Lung (tissue), 11 donors: ENCODE measurements at regions not wholly inside any gene's neighbourhood (a gene's known extent, or its start where the extent isn't known, plus 50 kb on each side); places are given as distances from the start of the nearest gene placed in this dataset.
A peak's percentile ranks its signal among the peaks of the same experiment; 100 is the strongest.

ENCODE experiments used
- ATAC-seq: fragments of 200-7000 bp; cut with Tn5 transposase; one replicate; pipeline ENCODE4 v1.9.1; 2020; ENCODE audit warnings: moderate number of reproducible peaks; ENCODE audit not compliant: insufficient read depth, low FRiP score
- DNase-seq, 3 donors: peaks; one replicate each; pipeline ENCODE4 v3.0.0-alpha.2; 2013 to 2017
- H3K27ac ChIP-seq, 2 donors: one replicate each; pipeline ENCODE4 v1.5.1; 2013; ENCODE audit warnings: mild to moderate bottlenecking in 2 of 2, moderate library complexity in 2 of 2, control low read depth in 1 of 2, inconsistent platforms in 1 of 2, low read depth in 1 of 2, low read length in 1 of 2
- H3K27me3 ChIP-seq, 3 donors: one replicate each; pipeline ENCODE4 v1.5.1; 2013; ENCODE audit warnings: low read length in 2 of 3; ENCODE audit not compliant: control insufficient read depth in 3 of 3, insufficient read depth in 3 of 3
- H3K36me3 ChIP-seq, 4 donors: one replicate each; pipeline ENCODE4 v1.5.1; 2013; ENCODE audit warnings: low read length in 4 of 4, mild to moderate bottlenecking in 1 of 4, moderate library complexity in 1 of 4; ENCODE audit not compliant: control insufficient read depth in 4 of 4, insufficient read depth in 4 of 4
- H3K4me1 ChIP-seq, 5 donors: one replicate each; pipeline ENCODE4 v1.5.1; 2013; ENCODE audit warnings: low read length in 5 of 5, mild to moderate bottlenecking in 2 of 5, moderate library complexity in 1 of 5; ENCODE audit not compliant: control insufficient read depth in 5 of 5, insufficient read depth in 5 of 5
- H3K4me3 ChIP-seq: one replicate; pipeline ENCODE4 v1.5.1; 2013; ENCODE audit warnings: mild to moderate bottlenecking, control low read depth, moderate library complexity
- H3K9ac ChIP-seq, 2 donors: one replicate each; pipeline ENCODE4 v1.5.1; 2013; ENCODE audit warnings: low read length in 2 of 2, control low read depth in 1 of 2; ENCODE audit not compliant: insufficient read depth in 1 of 2
- H3K9me3 ChIP-seq, 4 donors: one replicate each; pipeline ENCODE4 v1.5.1; 2013; ENCODE audit warnings: low read length in 3 of 4, mild to moderate bottlenecking in 1 of 4, moderate library complexity in 1 of 4; ENCODE audit not compliant: control insufficient read depth in 4 of 4, insufficient read depth in 3 of 4
- WGBS, 2 donors: extraction: QIAGEN DNeasy Blood & Tissue Kit; methylation state at CpG; one replicate each; pipeline ENCODE4 v1.1.7; 2013; 5-methylcytosine and 5-hydroxymethylcytosine counted together
- TF ChIP-seq, protein P1 (sequence below): IDR thresholded peaks from 2 replicates; pipeline ENCODE4 v1.5.1; 2012; ENCODE audit warnings: mild to moderate bottlenecking; ENCODE audit errors: control extremely low read depth, extremely low read depth
- donor health status: control.
- donor health status: control.
- donor health status: Bipolar disorder and iron deficiency.
- donor health status: healthy.
- donor health status: DM: yes; HTN: yes; CAD: no.

DNA sequence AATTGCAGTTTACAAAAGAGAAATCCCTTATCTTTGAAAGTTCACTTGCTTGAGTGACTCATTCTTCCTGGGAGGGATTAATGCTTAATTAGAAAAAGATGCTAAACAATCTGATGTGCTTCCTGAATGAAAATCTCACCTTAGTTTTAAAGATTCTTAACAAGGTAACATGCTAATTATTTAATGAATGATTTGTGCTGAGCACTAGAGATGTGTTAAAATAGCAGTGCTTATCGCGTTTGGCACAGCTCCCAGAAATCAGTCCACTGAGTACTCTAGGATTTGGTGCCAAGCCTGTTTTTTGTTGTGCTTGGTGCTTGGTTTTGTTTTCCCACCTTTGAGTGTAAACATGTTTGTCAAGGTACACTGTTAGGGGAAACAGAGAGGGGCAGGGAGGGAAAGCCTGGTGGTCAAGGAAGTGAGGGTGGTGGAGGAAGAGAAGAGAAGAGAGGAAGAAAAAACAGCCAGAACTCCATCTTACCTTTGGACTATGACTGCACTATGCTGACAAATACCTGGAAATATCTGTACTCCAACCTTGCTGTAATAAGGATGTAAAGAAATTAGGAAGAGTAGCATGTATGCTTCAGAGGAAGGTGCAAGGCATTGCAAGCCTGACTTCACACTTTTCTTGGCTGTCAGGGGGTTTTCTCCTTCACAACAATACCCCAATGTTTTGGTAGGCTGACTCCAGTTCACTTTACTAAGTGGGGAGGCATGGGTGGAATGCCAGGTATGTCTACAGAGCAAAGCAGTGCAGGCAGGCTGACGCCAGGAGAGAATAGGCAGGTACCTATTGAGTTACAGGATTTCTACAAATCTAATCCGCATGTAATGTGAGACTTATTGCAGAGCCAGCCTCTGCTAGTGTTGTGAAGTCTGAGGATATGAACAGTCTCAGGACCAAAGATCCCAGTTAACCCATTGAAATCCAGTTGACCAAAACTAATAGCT is 157.2 kb upstream of the ISL1 start:
- H3K36me3 ChIP-seq: no peaks in the 10 kb centered on the region
- H3K27ac ChIP-seq: no peak overlapping the region
- peak; percentile 27 for ATAC-seq
- WGBS, 2 donors: 30 to 35% methylated on average over 4 of the region's 4 CpGs
- H3K9me3 ChIP-seq: peaks cover 0 to 5% (median 0%) of the 10 kb centered on the region in 4 donors
- H3K9ac ChIP-seq: no peak overlapping the region
- no peaks in the 10 kb centered on the region for H3K4me1 ChIP-seq
- TF ChIP-seq, protein P1, sequence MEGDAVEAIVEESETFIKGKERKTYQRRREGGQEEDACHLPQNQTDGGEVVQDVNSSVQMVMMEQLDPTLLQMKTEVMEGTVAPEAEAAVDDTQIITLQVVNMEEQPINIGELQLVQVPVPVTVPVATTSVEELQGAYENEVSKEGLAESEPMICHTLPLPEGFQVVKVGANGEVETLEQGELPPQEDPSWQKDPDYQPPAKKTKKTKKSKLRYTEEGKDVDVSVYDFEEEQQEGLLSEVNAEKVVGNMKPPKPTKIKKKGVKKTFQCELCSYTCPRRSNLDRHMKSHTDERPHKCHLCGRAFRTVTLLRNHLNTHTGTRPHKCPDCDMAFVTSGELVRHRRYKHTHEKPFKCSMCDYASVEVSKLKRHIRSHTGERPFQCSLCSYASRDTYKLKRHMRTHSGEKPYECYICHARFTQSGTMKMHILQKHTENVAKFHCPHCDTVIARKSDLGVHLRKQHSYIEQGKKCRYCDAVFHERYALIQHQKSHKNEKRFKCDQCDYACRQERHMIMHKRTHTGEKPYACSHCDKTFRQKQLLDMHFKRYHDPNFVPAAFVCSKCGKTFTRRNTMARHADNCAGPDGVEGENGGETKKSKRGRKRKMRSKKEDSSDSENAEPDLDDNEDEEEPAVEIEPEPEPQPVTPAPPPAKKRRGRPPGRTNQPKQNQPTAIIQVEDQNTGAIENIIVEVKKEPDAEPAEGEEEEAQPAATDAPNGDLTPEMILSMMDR: no peak
- H3K27me3 ChIP-seq: no peaks in the 10 kb centered on the region
- DNase-seq: peak; percentile 41 to 71 (median 53)
- H3K4me3 ChIP-seq: no peak overlapping the region

DNA sequence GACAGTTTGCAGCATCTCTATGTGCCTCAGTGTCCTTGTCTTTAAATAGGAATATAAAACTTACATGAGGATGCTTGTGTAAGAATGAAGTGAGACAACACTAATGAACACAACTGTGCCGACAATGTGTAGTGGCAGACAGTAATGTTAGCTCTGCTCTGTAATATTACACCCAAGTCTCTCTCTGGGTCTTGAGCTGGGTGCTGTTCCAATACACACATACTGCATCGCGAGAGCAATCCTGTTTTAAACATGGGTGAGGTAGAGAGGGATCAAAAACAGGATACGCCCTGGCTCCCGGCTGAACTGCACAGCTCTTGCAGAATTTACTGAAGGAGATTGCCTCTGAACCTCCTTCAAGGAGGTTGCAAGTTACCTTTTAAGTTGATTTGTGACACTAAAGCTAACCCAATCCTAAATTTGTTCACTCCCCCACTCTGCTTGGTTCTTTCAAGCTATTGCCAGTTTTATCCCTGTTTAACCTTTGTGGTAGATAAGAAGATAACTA is 155.2 kb upstream of the ISL1 start:
- no peak for DNase-seq
- Histone ChIP-seq H3K9ac (no peak overlapping the region), H3K27me3 (no peaks in the 10 kb centered on the region), H3K4me3 (no peak overlapping the region), H3K36me3 (no peaks in the 10 kb centered on the region), H3K27ac (no peak overlapping the region), H3K9me3 (peaks cover 0 to 5% (median 0%) of the 10 kb centered on the region in 4 donors), H3K4me1 (no peaks in the 10 kb centered on the region)
- WGBS, 2 donors: 65 to 71% methylated on average over 5 of the region's 5 CpGs
- TF ChIP-seq, protein P1: no peak
- no peak for ATAC-seq

GRCh38 chr5:51230336-51230735 is 152.9 kb upstream of the ISL1 start:
- ATAC-seq: no peak
- H3K9me3 ChIP-seq: peaks cover 0 to 5% (median 0%) of the 10 kb centered on the region in 4 donors
- no peaks in the 10 kb centered on the region for H3K4me1 ChIP-seq
- H3K27me3 ChIP-seq: no peaks in the 10 kb centered on the region
- H3K36me3 ChIP-seq: no peaks in the 10 kb centered on the region
- no peak for DNase-seq
- no peak overlapping the region for H3K4me3 ChIP-seq
- no peak overlapping the region for H3K27ac ChIP-seq
- TF ChIP-seq, protein P1: no peak
- H3K9ac ChIP-seq: no peak overlapping the region
